ENCODE measurements at regions not wholly inside any gene's neighbourhood (a gene's known extent, or its start where the extent isn't known, plus 50 kb on each side); places are given as distances from the start of the nearest gene placed in this dataset.

- Mint-ChIP-seq H3K9me3 (peaks cover 10% of the 10 kb centered on the region), H3K4me1 (peaks cover 4% of the 10 kb centered on the region), H3K27me3 (peaks cover 2% of the 10 kb centered on the region), H3K36me3 (ENCODE audit: low read depth) (no peaks in the 10 kb centered on the region), H3K27ac (no peak overlapping the region), H3K4me3 (no peak overlapping the region)
- peak; percentile 25 for DNase-seq
- POLR2A ChIA-PET, result no interaction called here
- CTCF ChIA-PET, result no interaction called here
Observed at GRCh38 chr22:44616882-44617655, 84.9 kb upstream of the PRR5 start.

- H3K9me3 Mint-ChIP-seq, result peaks cover 14% of the 10 kb centered on the region
- no peak for DNase-seq
- no peak overlapping the region for H3K4me3 Mint-ChIP-seq
- peaks cover 2% of the 10 kb centered on the region for H3K4me1 Mint-ChIP-seq
- ChIA-PET CTCF (no interaction called here), POLR2A (no interaction called here)
- peaks cover 2% of the 10 kb centered on the region for H3K27me3 Mint-ChIP-seq
- no peak overlapping the region for H3K27ac Mint-ChIP-seq
- H3K36me3 Mint-ChIP-seq (ENCODE audit: low read depth), result peaks cover 3% of the 10 kb centered on the region
Observed at GRCh38 chr22:44616461-44616860, 85.5 kb upstream of the PRR5 start.

GRCh38 chr22:44615602-44616180, 86.3 kb upstream of the PRR5 start:
- POLR2A ChIA-PET, result no interaction called here
- H3K9me3 Mint-ChIP-seq, result peaks cover 19% of the 10 kb centered on the region
- DNase-seq, result no peak
- peaks cover 2% of the 10 kb centered on the region for H3K27me3 Mint-ChIP-seq
- H3K4me1 Mint-ChIP-seq, result peaks cover under 1% of the 10 kb centered on the region
- CTCF ChIA-PET, result no interaction called here
- peaks cover 3% of the 10 kb centered on the region for H3K36me3 Mint-ChIP-seq (ENCODE audit: low read depth)
- H3K27ac Mint-ChIP-seq, result no peak overlapping the region
- H3K4me3 Mint-ChIP-seq, result no peak overlapping the region

GRCh38 chr22:44615146-44615545, 86.9 kb upstream of the PRR5 start:
- no peak overlapping the region for H3K27ac Mint-ChIP-seq
- no peak for DNase-seq
- POLR2A ChIA-PET, result no interaction called here
- no peak overlapping the region for H3K4me3 Mint-ChIP-seq
- H3K27me3 Mint-ChIP-seq, result no peaks in the 10 kb centered on the region
- peaks cover 21% of the 10 kb centered on the region for H3K9me3 Mint-ChIP-seq
- H3K4me1 Mint-ChIP-seq, result no peaks in the 10 kb centered on the region
- H3K36me3 Mint-ChIP-seq (ENCODE audit: low read depth), result peaks cover 5% of the 10 kb centered on the region
- CTCF ChIA-PET, result no interaction called here

GRCh38 chr22:44613196-44613595, 88.8 kb upstream of the PRR5 start:
- no peak overlapping the region for H3K27ac Mint-ChIP-seq
- no peak overlapping the region for H3K4me3 Mint-ChIP-seq
- no peak for DNase-seq
- CTCF ChIA-PET, result no interaction called here
- POLR2A ChIA-PET, result no interaction called here
- H3K9me3 Mint-ChIP-seq, result peaks cover 27% of the 10 kb centered on the region
- peaks cover 6% of the 10 kb centered on the region for H3K36me3 Mint-ChIP-seq (ENCODE audit: low read depth)
- no peaks in the 10 kb centered on the region for H3K27me3 Mint-ChIP-seq
- H3K4me1 Mint-ChIP-seq, result no peaks in the 10 kb centered on the region

- H3K4me3 Mint-ChIP-seq, result no peak overlapping the region
- no peaks in the 10 kb centered on the region for H3K4me1 Mint-ChIP-seq
- H3K27ac Mint-ChIP-seq, result no peak overlapping the region
- DNase-seq, result no peak
- ChIA-PET CTCF (interaction anchor here (0.9 kb wide), 1 partner anchor 73 kb away, joined by 3 read pairs; no protein-coding TSS in a partner anchor), POLR2A (no interaction called here)
- peaks cover 27% of the 10 kb centered on the region for H3K9me3 Mint-ChIP-seq
- peaks cover 6% of the 10 kb centered on the region for H3K36me3 Mint-ChIP-seq (ENCODE audit: low read depth)
- H3K27me3 Mint-ChIP-seq, result no peaks in the 10 kb centered on the region
Observed at GRCh38 chr22:44611880-44612496, 90.0 kb upstream of the PRR5 start.

GRCh38 chr22:44610071-44610470, 91.9 kb upstream of the PRR5 start:
- DNase-seq, result no peak
- ChIA-PET POLR2A (no interaction called here), CTCF (no interaction called here)
- Mint-ChIP-seq H3K4me3 (no peak overlapping the region), H3K9me3 (peaks cover 24% of the 10 kb centered on the region), H3K36me3 (ENCODE audit: low read depth) (peaks cover 6% of the 10 kb centered on the region), H3K27ac (no peak overlapping the region), H3K27me3 (no peaks in the 10 kb centered on the region), H3K4me1 (no peaks in the 10 kb centered on the region)

- ChIA-PET POLR2A (no interaction called here), CTCF (no interaction called here)
Observed at GRCh38 chr22:44609400-44609988, 92.5 kb upstream of the PRR5 start.

GRCh38 chr22:44608597-44609399, 93.2 kb upstream of the PRR5 start:
- ChIA-PET POLR2A (no interaction called here), CTCF (no interaction called here)
- no peak for DNase-seq
- Mint-ChIP-seq H3K4me3 (no peak overlapping the region), H3K27me3 (peaks cover 5% of the 10 kb centered on the region), H3K36me3 (ENCODE audit: low read depth) (peaks cover 6% of the 10 kb centered on the region), H3K4me1 (peaks cover 1% of the 10 kb centered on the region), H3K27ac (no peak overlapping the region), H3K9me3 (peaks cover 19% of the 10 kb centered on the region)

More at GRCh38 chr22:44609400-44609988, 92.5 kb upstream of the PRR5 start:
- DNase-seq, result no peak
- peaks cover 4% of the 10 kb centered on the region for H3K27me3 Mint-ChIP-seq
- peaks cover 6% of the 10 kb centered on the region for H3K36me3 Mint-ChIP-seq (ENCODE audit: low read depth)
- H3K9me3 Mint-ChIP-seq, result peaks cover 21% of the 10 kb centered on the region
- H3K4me1 Mint-ChIP-seq, result peaks cover 1% of the 10 kb centered on the region
- H3K27ac Mint-ChIP-seq, result no peak overlapping the region
- no peak overlapping the region for H3K4me3 Mint-ChIP-seq

GRCh38 chr22:44606126-44606525, 95.9 kb upstream of the PRR5 start:
- DNase-seq, result no peak
- CTCF ChIA-PET, result no interaction called here
- POLR2A ChIA-PET, result no interaction called here
- Mint-ChIP-seq H3K36me3 (ENCODE audit: low read depth) (peaks cover 3% of the 10 kb centered on the region), H3K4me1 (peaks cover 1% of the 10 kb centered on the region), H3K27me3 (peaks cover 5% of the 10 kb centered on the region), H3K4me3 (no peak overlapping the region), H3K27ac (no peak overlapping the region), H3K9me3 (peaks cover 10% of the 10 kb centered on the region)

GRCh38 chr22:44605486-44605885, 96.5 kb upstream of the PRR5 start:
- ChIA-PET CTCF (no interaction called here), POLR2A (no interaction called here)
- Mint-ChIP-seq H3K4me3 (no peak overlapping the region), H3K27me3 (peaks cover 5% of the 10 kb centered on the region), H3K4me1 (peaks cover 1% of the 10 kb centered on the region), H3K36me3 (ENCODE audit: low read depth) (peaks cover 3% of the 10 kb centered on the region), H3K9me3 (peaks cover 9% of the 10 kb centered on the region), H3K27ac (no peak overlapping the region)
- no peak for DNase-seq

- H3K4me3 Mint-ChIP-seq, result no peak overlapping the region
- POLR2A ChIA-PET, result no interaction called here
- no peaks in the 10 kb centered on the region for H3K36me3 Mint-ChIP-seq (ENCODE audit: low read depth)
- no peak overlapping the region for H3K27ac Mint-ChIP-seq
- no peak for DNase-seq
- CTCF ChIA-PET, result no interaction called here
- peaks cover 5% of the 10 kb centered on the region for H3K9me3 Mint-ChIP-seq
- H3K27me3 Mint-ChIP-seq, result peaks cover 5% of the 10 kb centered on the region
- H3K4me1 Mint-ChIP-seq, result peaks cover 1% of the 10 kb centered on the region
Observed at GRCh38 chr22:44604991-44605390, 97.0 kb upstream of the PRR5 start.

- no peak for DNase-seq
- no peaks in the 10 kb centered on the region for H3K36me3 Mint-ChIP-seq (ENCODE audit: low read depth)
Observed at GRCh38 chr22:44604455-44604854, 97.5 kb upstream of the PRR5 start.

More at GRCh38 chr22:44604455-44604854, 97.5 kb upstream of the PRR5 start:
- H3K9me3 Mint-ChIP-seq, result no peaks in the 10 kb centered on the region
- peaks cover 1% of the 10 kb centered on the region for H3K4me1 Mint-ChIP-seq
- H3K27ac Mint-ChIP-seq, result no peak overlapping the region
- ChIA-PET POLR2A (no interaction called here), CTCF (no interaction called here)
- H3K27me3 Mint-ChIP-seq, result peaks cover 5% of the 10 kb centered on the region
- no peak overlapping the region for H3K4me3 Mint-ChIP-seq

Data from activated CD4-positive, alpha-beta memory T cell treated with anti-CD3 and anti-CD28 coated beads, Interleukin-2, amount 10 ng/mL, durations not matched to agents 7 days and 5 days (primary cell).